Panc1 (cell line): ENCODE measurements at regions not wholly inside any gene's neighbourhood (a gene's known extent, or its start where the extent isn't known, plus 50 kb on each side); places are given as distances from the start of the nearest gene placed in this dataset.

Experiments used
- ATAC-seq: fragments of 200-7000 bp; cut with Tn5 transposase; 2 replicates; pipeline ENCODE4 v1.9.1; 2020; ENCODE audit warnings: mild to moderate bottlenecking, moderate library complexity
- BruUV-seq: library from RNA; stranded (reverse); fragments of 400-500 nt; replicated peaks from 2 replicates; lab custom pipeline; 2021; lab: Mats Ljungman, UMichigan
- CTCF ChIA-PET: fragments of 300-600 bp; sonication (Branson Sonifier 250); formaldehyde crosslinking; loops from one replicate; lab custom pipeline; 2022; ENCODE audit warnings: antibody characterized with exemption; lab: Charles Lee
- POLR2A ChIA-PET: fragments of 300-600 bp; sonication (Branson Sonifier 250); formaldehyde crosslinking; loops from one replicate; lab custom pipeline; 2022; ENCODE audit warnings: antibody characterized with exemption; lab: Charles Lee
- DNase-seq: peaks from one replicate; pipeline ENCODE4 v3.0.0-alpha.2; 2010; ENCODE audit warnings: low read depth, low spot score
- H3K27ac ChIP-seq: 2 replicates; pipeline ENCODE4 v1.5.1; 2011; ENCODE audit warnings: mild to moderate bottlenecking, low read length, inconsistent platforms
- H3K27me3 ChIP-seq: fragments of 200-500 bp; sonication (Bioruptor generic); 2 replicates; pipeline ENCODE4 v1.6.0; 2014; ENCODE audit warnings: low read length, inconsistent platforms; ENCODE audit not compliant: control insufficient read depth, insufficient read depth
- H3K36me3 ChIP-seq: fragments of 200-500 bp; sonication (Bioruptor generic); 2 replicates; pipeline ENCODE4 v1.5.1; 2014; ENCODE audit warnings: inconsistent platforms, mild to moderate bottlenecking, low read length, moderate library complexity; ENCODE audit not compliant: control insufficient read depth, insufficient read depth
- H3K4me1 ChIP-seq: 2 replicates; pipeline ENCODE4 v1.5.1; 2011; ENCODE audit warnings: inconsistent platforms, mild to moderate bottlenecking, low read length, moderate library complexity; ENCODE audit not compliant: control insufficient read depth, insufficient read depth
- H3K4me3 ChIP-seq, 2 experiments: 2 replicates each; pipeline ENCODE4 v1.5.1; 2011 to 2012; ENCODE audit warnings: low read depth in 2 of 2, low read length in 2 of 2, mild to moderate bottlenecking in 2 of 2, inconsistent platforms in 1 of 2, moderate library complexity in 1 of 2
- H3K9me3 ChIP-seq: fragments of 200-500 bp; sonication (Bioruptor generic); 2 replicates; pipeline ENCODE4 v1.5.1; 2014; ENCODE audit warnings: low read depth, mild to moderate bottlenecking, inconsistent platforms, low read length, moderate library complexity; ENCODE audit not compliant: control insufficient read depth, insufficient read depth
- CTCF ChIP-seq: fragments of 450-650 bp; IDR thresholded peaks from 2 replicates; pipeline ENCODE4 v1.5.1; 2017; ENCODE audit warnings: mild to moderate bottlenecking
- POLR2AphosphoS5 ChIP-seq: IDR thresholded peaks from 2 replicates; pipeline ENCODE4 v1.6.1; 2012; ENCODE audit warnings: mild to moderate bottlenecking, low read depth, low read length, moderate library complexity
- REST ChIP-seq, 2 experiments: IDR thresholded peaks; 2 replicates each; pipeline ENCODE4 v1.6.1; 2011 to 2012; ENCODE audit warnings: low read depth in 2 of 2, control low read depth in 1 of 2, low read length in 1 of 2, mild to moderate bottlenecking in 1 of 2, moderate library complexity in 1 of 2; ENCODE audit not compliant: insufficient read depth in 1 of 2
- SIN3A ChIP-seq: IDR thresholded peaks from 2 replicates; pipeline ENCODE4 v1.6.1; 2012; ENCODE audit warnings: low read depth, mild to moderate bottlenecking, low read length, moderate library complexity, borderline replicate concordance; ENCODE audit not compliant: insufficient read depth
- TCF7L2 ChIP-seq: IDR thresholded peaks from 2 replicates; pipeline ENCODE4 v1.6.1; 2011; ENCODE audit warnings: mild to moderate bottlenecking, low read depth, low read length, inconsistent platforms
- in situ Hi-C: cut with HindIII; loops from 2 replicates; pipeline ENCODE4 v1.10.0; 2016; ENCODE audit warnings: low sequenced_read_pairs, low pct_unique_long_range_greater_than_20kb
- intact Hi-C: fragments of 100-400 bp; cut with micrococcal nuclease; formaldehyde crosslinking; loops from one replicate; pipeline ENCODE4 v1.10.0; 2022; ENCODE audit not compliant: unreplicated experiment

- TF ChIP-seq CTCF (no peak), POLR2AphosphoS5 (no peak), SIN3A (no peak), REST (IDR thresholded peaks at IDR 0.05; ENCODE audit: insufficient read depth in 1 of 2, low read depth in 2 of 2, low read length in 1 of 2) (no peak), TCF7L2 (no peak)
- CTCF ChIA-PET = interaction anchor here (0.5 kb wide), 1 partner anchor 160 kb away, joined by 5 read pairs; no protein-coding TSS in a partner anchor
These were observed 166.2 kb upstream of the SP8 start for GRCh38 chr7:20952916-20953315.

GRCh38 chr7:20954711-20955619, 168.3 kb upstream of the SP8 start:
- DNase-seq (no peak), ATAC-seq (no peak)
- intact Hi-C loops = no loop called here
- TF ChIP-seq TCF7L2 = no peak
- TF ChIP-seq CTCF = no peak
- TF ChIP-seq REST (IDR thresholded peaks at IDR 0.05; ENCODE audit: insufficient read depth in 1 of 2, low read depth in 2 of 2, low read length in 1 of 2) = no peak
- no peak for TF ChIP-seq POLR2AphosphoS5
- TF ChIP-seq SIN3A = no peak
- POLR2A ChIA-PET = no interaction called here
- Histone ChIP-seq H3K27ac (no peak overlapping the region), H3K9me3 (no peaks in the 10 kb centered on the region), H3K4me1 (no peaks in the 10 kb centered on the region), H3K4me3 (no peak overlapping the region), H3K27me3 (no peaks in the 10 kb centered on the region), H3K36me3 (no peaks in the 10 kb centered on the region)
- BruUV-seq = no TSS peak
- in situ Hi-C loops = no loop called here
- CTCF ChIA-PET = interaction anchor here (0.7 kb wide), 1 partner anchor 1207 kb away, joined by 3 read pairs; no protein-coding TSS in a partner anchor

More at GRCh38 chr7:20952916-20953315, 166.2 kb upstream of the SP8 start:
- no peak overlapping the region for H3K27ac ChIP-seq
- no peaks in the 10 kb centered on the region for H3K27me3 ChIP-seq
- POLR2A ChIA-PET = no interaction called here
- no peaks in the 10 kb centered on the region for H3K4me1 ChIP-seq
- H3K9me3 ChIP-seq = no peaks in the 10 kb centered on the region
- no peak overlapping the region for H3K4me3 ChIP-seq
- no peaks in the 10 kb centered on the region for H3K36me3 ChIP-seq
- ATAC-seq = no peak
- in situ Hi-C loops = no loop called here
- DNase-seq = no peak
- intact Hi-C loops = no loop called here
- BruUV-seq = no TSS peak
